ENCODE measurements at regions not wholly inside any gene's neighbourhood (a gene's known extent, or its start where the extent isn't known, plus 50 kb on each side); places are given as distances from the start of the nearest gene placed in this dataset.

DNA sequence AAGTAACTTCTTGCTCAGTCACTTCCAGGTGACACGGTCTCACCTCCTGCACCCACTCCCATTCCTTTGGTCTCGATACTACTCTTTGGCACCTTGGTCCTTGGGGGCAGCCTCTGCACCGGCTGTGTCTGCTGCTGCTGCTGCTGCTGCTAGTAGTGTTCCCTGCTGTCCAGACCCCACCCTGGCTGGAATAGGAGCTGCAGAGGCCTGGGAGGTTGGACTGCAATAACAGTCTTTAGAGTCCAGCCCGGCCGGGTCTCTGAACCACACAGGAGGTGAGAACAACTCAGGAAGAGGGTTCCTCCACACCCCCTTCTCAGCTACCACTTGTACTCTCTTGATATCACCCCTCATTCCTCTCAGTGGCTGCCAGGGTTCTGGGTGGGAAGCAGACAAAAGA, 231.1 kb upstream of the NLRP1 start:
- TF ChIP-seq POLR2A (IDR thresholded peaks at IDR 0.05) (no peak), CTCF (IDR thresholded peaks at IDR 0.05) (no peak)
